Panc1 (cell line): ENCODE measurements at regions not wholly inside any gene's neighbourhood (a gene's known extent, or its start where the extent isn't known, plus 50 kb on each side); places are given as distances from the start of the nearest gene placed in this dataset.

ENCODE experiments used
- ATAC-seq: fragments of 200-7000 bp; cut with Tn5 transposase; 2 replicates; pipeline ENCODE4 v1.9.1; 2020; ENCODE audit warnings: mild to moderate bottlenecking, moderate library complexity
- BruUV-seq: library from RNA; stranded (reverse); fragments of 400-500 nt; replicated peaks from 2 replicates; lab custom pipeline; 2021; lab: Mats Ljungman, UMichigan
- CTCF ChIA-PET: fragments of 300-600 bp; sonication (Branson Sonifier 250); formaldehyde crosslinking; loops from one replicate; lab custom pipeline; 2022; ENCODE audit warnings: antibody characterized with exemption; lab: Charles Lee
- POLR2A ChIA-PET: fragments of 300-600 bp; sonication (Branson Sonifier 250); formaldehyde crosslinking; loops from one replicate; lab custom pipeline; 2022; ENCODE audit warnings: antibody characterized with exemption; lab: Charles Lee
- DNase-seq: peaks from one replicate; pipeline ENCODE4 v3.0.0-alpha.2; 2010; ENCODE audit warnings: low read depth, low spot score
- H3K27ac ChIP-seq: 2 replicates; pipeline ENCODE4 v1.5.1; 2011; ENCODE audit warnings: mild to moderate bottlenecking, low read length, inconsistent platforms
- H3K27me3 ChIP-seq: fragments of 200-500 bp; sonication (Bioruptor generic); 2 replicates; pipeline ENCODE4 v1.6.0; 2014; ENCODE audit warnings: low read length, inconsistent platforms; ENCODE audit not compliant: control insufficient read depth, insufficient read depth
- H3K36me3 ChIP-seq: fragments of 200-500 bp; sonication (Bioruptor generic); 2 replicates; pipeline ENCODE4 v1.5.1; 2014; ENCODE audit warnings: inconsistent platforms, mild to moderate bottlenecking, low read length, moderate library complexity; ENCODE audit not compliant: control insufficient read depth, insufficient read depth
- H3K4me1 ChIP-seq: 2 replicates; pipeline ENCODE4 v1.5.1; 2011; ENCODE audit warnings: inconsistent platforms, mild to moderate bottlenecking, low read length, moderate library complexity; ENCODE audit not compliant: control insufficient read depth, insufficient read depth
- H3K4me3 ChIP-seq, 2 experiments: 2 replicates each; pipeline ENCODE4 v1.5.1; 2011 to 2012; ENCODE audit warnings: low read depth in 2 of 2, low read length in 2 of 2, mild to moderate bottlenecking in 2 of 2, inconsistent platforms in 1 of 2, moderate library complexity in 1 of 2
- H3K9me3 ChIP-seq: fragments of 200-500 bp; sonication (Bioruptor generic); 2 replicates; pipeline ENCODE4 v1.5.1; 2014; ENCODE audit warnings: low read depth, mild to moderate bottlenecking, inconsistent platforms, low read length, moderate library complexity; ENCODE audit not compliant: control insufficient read depth, insufficient read depth
- CTCF ChIP-seq: fragments of 450-650 bp; IDR thresholded peaks from 2 replicates; pipeline ENCODE4 v1.5.1; 2017; ENCODE audit warnings: mild to moderate bottlenecking
- POLR2AphosphoS5 ChIP-seq: IDR thresholded peaks from 2 replicates; pipeline ENCODE4 v1.6.1; 2012; ENCODE audit warnings: mild to moderate bottlenecking, low read depth, low read length, moderate library complexity
- REST ChIP-seq, 2 experiments: IDR thresholded peaks; 2 replicates each; pipeline ENCODE4 v1.6.1; 2011 to 2012; ENCODE audit warnings: low read depth in 2 of 2, control low read depth in 1 of 2, low read length in 1 of 2, mild to moderate bottlenecking in 1 of 2, moderate library complexity in 1 of 2; ENCODE audit not compliant: insufficient read depth in 1 of 2
- SIN3A ChIP-seq: IDR thresholded peaks from 2 replicates; pipeline ENCODE4 v1.6.1; 2012; ENCODE audit warnings: low read depth, mild to moderate bottlenecking, low read length, moderate library complexity, borderline replicate concordance; ENCODE audit not compliant: insufficient read depth
- TCF7L2 ChIP-seq: IDR thresholded peaks from 2 replicates; pipeline ENCODE4 v1.6.1; 2011; ENCODE audit warnings: mild to moderate bottlenecking, low read depth, low read length, inconsistent platforms
- in situ Hi-C: cut with HindIII; loops from 2 replicates; pipeline ENCODE4 v1.10.0; 2016; ENCODE audit warnings: low sequenced_read_pairs, low pct_unique_long_range_greater_than_20kb
- intact Hi-C: fragments of 100-400 bp; cut with micrococcal nuclease; formaldehyde crosslinking; loops from one replicate; pipeline ENCODE4 v1.10.0; 2022; ENCODE audit not compliant: unreplicated experiment

DNA sequence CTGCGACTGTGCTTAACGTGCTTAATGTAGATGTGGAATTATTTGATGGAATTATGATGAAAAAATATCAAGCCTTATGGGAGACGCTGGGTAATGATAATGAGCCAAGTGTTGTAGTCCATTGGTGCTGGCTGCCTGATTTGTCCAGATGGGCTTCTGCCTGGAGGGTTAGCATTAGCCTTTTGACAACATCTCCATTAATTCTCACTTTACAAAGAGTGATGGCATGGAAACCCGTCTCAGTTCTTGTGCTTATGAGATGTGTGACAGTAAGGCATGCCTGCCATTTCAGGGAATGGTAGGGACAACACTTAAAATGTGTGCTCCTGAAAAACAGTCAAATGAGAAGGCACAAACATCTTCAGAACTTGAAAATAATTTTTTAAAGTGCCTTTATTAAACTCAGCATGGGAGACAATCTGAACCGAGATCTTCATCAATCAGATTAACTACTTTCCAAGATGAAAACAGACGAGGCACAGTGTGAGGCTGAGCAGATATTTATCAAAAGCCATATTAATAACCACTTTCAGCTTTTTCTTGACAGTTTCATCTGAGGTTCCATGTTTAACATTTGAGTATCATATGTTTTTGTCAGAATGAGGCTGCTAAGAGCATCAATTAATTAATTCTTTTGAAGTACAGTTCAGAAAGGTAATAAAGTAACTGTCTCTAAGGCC, 473.1 kb downstream of the NXPH1 start:
- no peak overlapping the region for H3K4me3 ChIP-seq
- intact Hi-C loops (no loop called here), in situ Hi-C loops (no loop called here)
- H3K27me3 ChIP-seq, result no peaks in the 10 kb centered on the region
- no peak for TF ChIP-seq POLR2AphosphoS5
- H3K27ac ChIP-seq, result no peak overlapping the region
- H3K36me3 ChIP-seq, result no peaks in the 10 kb centered on the region
- H3K4me1 ChIP-seq, result no peaks in the 10 kb centered on the region
- ChIA-PET POLR2A (no interaction called here), CTCF (no interaction called here)
- DNase-seq (no peak), ATAC-seq (no peak)
- no TSS peak for BruUV-seq
- H3K9me3 ChIP-seq, result 0 out of 2 replicates have a peak, but pooled peaks cover 3% of the 10 kb centered on the region

DNA sequence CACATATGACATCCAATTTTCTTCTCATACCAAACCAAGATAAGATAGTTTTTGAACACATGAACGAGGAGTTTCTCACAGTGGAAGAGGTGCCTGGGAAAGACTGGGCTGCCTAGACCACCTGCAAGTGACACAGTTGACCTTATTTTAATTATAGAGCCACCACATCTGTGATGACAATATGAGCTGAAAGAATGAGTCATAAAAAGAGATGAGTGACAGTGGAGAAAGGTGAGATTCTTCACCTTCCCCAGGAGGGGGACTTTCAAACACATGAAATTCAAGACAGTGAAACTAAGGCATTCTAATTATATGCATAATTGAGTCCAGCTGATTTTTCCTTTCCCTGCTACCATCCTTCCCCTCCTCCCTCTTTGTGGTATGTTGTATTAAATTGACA, 475.5 kb downstream of the NXPH1 start:
- intact Hi-C loops (no loop called here), in situ Hi-C loops (no loop called here)
- H3K9me3 ChIP-seq, result 0 out of 2 replicates have a peak, but pooled peaks cover 3% of the 10 kb centered on the region
- no TSS peak for BruUV-seq
- DNase-seq (no peak), ATAC-seq (no peak)
- ChIA-PET CTCF (no interaction called here), POLR2A (no interaction called here)
- H3K4me3 ChIP-seq, result no peak overlapping the region
- no peaks in the 10 kb centered on the region for H3K27me3 ChIP-seq
- no peak overlapping the region for H3K27ac ChIP-seq
- no peaks in the 10 kb centered on the region for H3K36me3 ChIP-seq
- no peak for TF ChIP-seq POLR2AphosphoS5
- no peaks in the 10 kb centered on the region for H3K4me1 ChIP-seq

- no TSS peak for BruUV-seq
- ATAC-seq, result no peak
- DNase-seq, result no peak
- intact Hi-C loops (no loop called here), in situ Hi-C loops (no loop called here)
- Histone ChIP-seq H3K4me1 (no peaks in the 10 kb centered on the region), H3K36me3 (no peaks in the 10 kb centered on the region), H3K4me3 (no peak overlapping the region), H3K27ac (no peak overlapping the region), H3K9me3 (peaks cover 3% of the 10 kb centered on the region; the same call in 1 of the 2 replicates), H3K27me3 (no peaks in the 10 kb centered on the region)
- TF ChIP-seq TCF7L2 (no peak), REST (IDR thresholded peaks at IDR 0.05; ENCODE audit: insufficient read depth in 1 of 2, low read depth in 2 of 2, low read length in 1 of 2) (no peak)
- CTCF ChIA-PET, result no interaction called here
- POLR2A ChIA-PET, result no interaction called here
These were observed 480.3 kb downstream of the NXPH1 start for GRCh38 chr7:8913682-8914081.

GRCh38 chr7:8921807-8922206, 488.4 kb downstream of the NXPH1 start:
- CTCF ChIA-PET, result no interaction called here
- intact Hi-C loops, result no loop called here
- Histone ChIP-seq H3K27ac (no peak overlapping the region), H3K9me3 (peaks cover 2% of the 10 kb centered on the region; the same call in 1 of the 2 replicates), H3K36me3 (no peaks in the 10 kb centered on the region), H3K4me1 (no peaks in the 10 kb centered on the region), H3K27me3 (no peaks in the 10 kb centered on the region), H3K4me3 (no peak overlapping the region)
- no peak for ATAC-seq
- no TSS peak for BruUV-seq
- no peak for TF ChIP-seq CTCF
- TF ChIP-seq REST (IDR thresholded peaks at IDR 0.05; ENCODE audit: insufficient read depth in 1 of 2, low read depth in 2 of 2, low read length in 1 of 2), result no peak
- TF ChIP-seq SIN3A, result no peak
- TF ChIP-seq POLR2AphosphoS5, result no peak
- TF ChIP-seq TCF7L2, result no peak
- in situ Hi-C loops, result no loop called here
- POLR2A ChIA-PET, result no interaction called here
- no peak for DNase-seq
